K562 (cell line): ENCODE measurements at regions not wholly inside any gene's neighbourhood (a gene's known extent, or its start where the extent isn't known, plus 50 kb on each side); places are given as distances from the start of the nearest gene placed in this dataset.

Experiments
- ATAC-seq: fragments of 200-7000 bp; cut with Tn5 transposase; 3 replicates; pipeline ENCODE4 v1.9.1; 2020; ENCODE audit warnings: moderate library complexity
- BruUV-seq: library from RNA; stranded (reverse); fragments of 400-500 nt; replicated peaks from 2 replicates; lab custom pipeline; 2021; lab: Mats Ljungman, UMichigan
- CTCF ChIA-PET: fragments of 300-600 bp; formaldehyde crosslinking; extraction: SDS; loops from one replicate; lab custom pipeline; 2021; ENCODE audit warnings: low intra/inter-chr PET ratio; lab: Yijun Ruan, JAX
- POLR2A ChIA-PET: fragments of 300-600, 350-650 bp; sonication (Branson Sonifier 250); formaldehyde crosslinking; extraction: SDS; loops from one replicate; lab custom pipeline; 2021; ENCODE audit warnings: antibody characterized with exemption, inconsistent platforms; lab: Yijun Ruan, JAX
- DNase-seq, 4 experiments: peaks; one replicate each; pipeline versions ENCODE4 v3.0.0 to v3.0.0-alpha.2; 2011 to 2018; ENCODE audit warnings: low spot score in 3 of 4, mixed read lengths in 3 of 4; ENCODE audit errors: extremely low read depth in 1 of 4
- FAIRE-seq: peaks from 2 replicates; lab custom pipeline; 2011; peaks lifted over from hg19 to GRCh38; lab: Jason Lieb, UNC
- H2AFZ ChIP-seq: 2 replicates; pipeline ENCODE4 v1.6.0; 2011; ENCODE audit warnings: low read depth, low read length, control low read depth, inconsistent platforms
- H3K27ac ChIP-seq: fragments of 200-600 bp; 3 replicates; pipeline ENCODE4 v1.8.0; 2011; ENCODE audit warnings: low read depth, mild to moderate bottlenecking, control low read depth, inconsistent platforms, low read length, moderate library complexity, mixed read lengths; ENCODE audit errors: extremely low read depth
- H3K27me3 ChIP-seq, 2 experiments: fragments of 300-600 bp in 1 of 2; 2 replicates in 1 of 2; 3 replicates in 1 of 2; pipeline versions ENCODE4 v1.6.0 to v1.8.0; 2011; ENCODE audit warnings: inconsistent platforms in 2 of 2, low read length in 2 of 2, mild to moderate bottlenecking in 1 of 2, mixed read lengths in 1 of 2, moderate library complexity in 1 of 2; ENCODE audit not compliant: control insufficient read depth in 2 of 2, insufficient read depth in 2 of 2
- H3K36me3 ChIP-seq: fragments of 300-600 bp; 3 replicates; pipeline ENCODE4 v1.8.0; 2011; ENCODE audit warnings: mild to moderate bottlenecking, low read length, inconsistent platforms; ENCODE audit not compliant: control insufficient read depth, insufficient read depth
- H3K4me1 ChIP-seq, 2 experiments: fragments of 200-600 bp in 1 of 2; replicated peaks in 1 of 2; 2 replicates in 1 of 2; 3 replicates in 1 of 2; pipeline versions ENCODE4 v1.5.1 to v1.8.0; 2011; ENCODE audit warnings: inconsistent platforms in 2 of 2, low read length in 2 of 2, mild to moderate bottlenecking in 1 of 2, mixed read lengths in 1 of 2, moderate library complexity in 1 of 2; ENCODE audit not compliant: control insufficient read depth in 2 of 2, insufficient read depth in 2 of 2
- H3K4me2 ChIP-seq: 2 replicates; pipeline ENCODE4 v1.6.1; 2011; ENCODE audit warnings: low read length, control low read depth, inconsistent platforms, mixed read lengths; ENCODE audit not compliant: insufficient read depth
- H3K4me3 ChIP-seq: fragments of 200-600 bp; sonication (generic), shearing (Covaris generic); 2 replicates; pipeline ENCODE4 v1.5.1; 2016; ENCODE audit warnings: control low read depth, inconsistent platforms
- H3K79me2 ChIP-seq: fragments of 200-600 bp; 3 replicates; pipeline ENCODE4 v1.8.0; 2011; ENCODE audit warnings: low read length, inconsistent platforms; ENCODE audit not compliant: control insufficient read depth, insufficient read depth
- H3K9ac ChIP-seq, 2 experiments: 2 replicates each; pipeline versions ENCODE4 v1.6.0 to v1.6.1; 2011; ENCODE audit warnings: low read depth in 2 of 2, low read length in 2 of 2, control low read depth in 1 of 2, inconsistent platforms in 1 of 2, mild to moderate bottlenecking in 1 of 2, mixed read lengths in 1 of 2; ENCODE audit not compliant: insufficient read depth in 1 of 2
- H3K9me1 ChIP-seq: one replicate; pipeline ENCODE4 v1.6.0; 2011; ENCODE audit warnings: inconsistent platforms, mild to moderate bottlenecking, low read length, moderate library complexity; ENCODE audit not compliant: control insufficient read depth, insufficient read depth
- H3K9me3 ChIP-seq: replicated peaks from 2 replicates; pipeline ENCODE4 v1.5.1; 2011; ENCODE audit warnings: low read depth, low read length, inconsistent platforms; ENCODE audit not compliant: control insufficient read depth, insufficient read depth
- H4K20me1 ChIP-seq: replicated peaks from 2 replicates; pipeline ENCODE4 v1.6.1; 2011; ENCODE audit warnings: low read length, inconsistent platforms, mixed read lengths; ENCODE audit not compliant: control insufficient read depth, insufficient read depth
- MBD2 ChIP-seq: sonication (generic); IDR thresholded peaks from 2 replicates; pipeline ENCODE4 v1.6.1; 2016; ENCODE audit warnings: low read depth, borderline replicate concordance
- MEIS2 ChIP-seq: fragments of 450-650 bp; IDR thresholded peaks from 2 replicates; pipeline ENCODE4 v1.6.1; 2014; ENCODE audit warnings: mild to moderate bottlenecking; ENCODE audit not compliant: partially characterized antibody
- ZNF134 ChIP-seq: fragments of 250-450 bp; sonication (Bioruptor Pico); conservative IDR thresholded peaks from 2 replicates; pipeline ENCODE4 v1.4.0; 2020
- ZNF512 ChIP-seq: IDR thresholded peaks from 2 replicates; pipeline ENCODE4 v1.6.1; 2016; ENCODE audit warnings: missing genetic modification characterization, missing compliant biosample characterization
- WGBS: fragments of 100-300 bp; shearing (Covaris generic); methylation state at CpG from one replicate; pipeline ENCODE4 v1.1.6; 2016; ENCODE audit warnings: low coverage, mixed read lengths; ENCODE audit not compliant: insufficient coverage; ENCODE audit errors: missing lambda C conversion rate; 5-methylcytosine and 5-hydroxymethylcytosine counted together
- in situ Hi-C: fragments of 300-500 bp; cut with MboI; formaldehyde crosslinking; loops from 4 replicates; pipeline ENCODE4 v1.15.0; 2018; ENCODE audit warnings: inconsistent platforms, mixed read lengths
- intact Hi-C: fragments of 100-400 bp; cut with micrococcal nuclease; formaldehyde crosslinking; loops from 2 replicates; pipeline ENCODE4 v1.14.2; 2022

DNA sequence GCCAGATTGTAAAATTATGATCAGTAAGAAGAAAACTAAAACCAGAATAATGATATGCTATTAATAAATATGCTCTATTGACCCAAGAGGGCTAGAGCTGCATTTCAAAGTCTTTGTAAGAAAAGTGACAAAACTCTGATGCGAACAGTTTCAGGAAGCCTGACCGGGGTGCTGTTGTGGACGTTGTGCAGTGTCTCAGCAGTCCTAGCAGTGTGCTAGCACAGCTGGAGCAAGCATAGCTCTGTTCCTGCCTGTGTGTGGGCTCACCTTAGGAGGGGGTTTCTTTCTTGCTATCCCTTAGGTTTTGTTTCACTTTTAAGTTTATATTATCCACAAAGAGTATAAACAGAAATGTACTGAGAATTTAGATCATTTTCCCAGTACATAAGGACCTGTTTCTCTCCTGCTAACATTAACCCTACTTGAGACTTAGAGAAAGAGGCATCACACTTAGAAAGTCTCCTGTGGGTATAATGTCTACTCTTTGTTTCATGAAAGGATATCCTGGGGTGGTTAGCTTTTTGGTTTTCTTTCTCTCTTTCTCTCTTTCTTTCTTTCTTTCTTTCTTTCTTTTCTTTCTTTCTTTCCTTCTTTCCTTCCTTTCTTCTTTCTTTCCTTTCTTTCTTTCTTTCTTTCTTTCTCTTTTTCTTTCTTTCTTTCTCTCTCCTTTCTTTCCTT is 124.5 kb downstream of the TMEM182 start:
- DNase-seq (no peak), ATAC-seq (no peak), FAIRE-seq (no peak)
- in situ Hi-C loops (no loop called here), intact Hi-C loops (no loop called here)
- no peak overlapping the region for H3K9ac ChIP-seq
- H2AFZ ChIP-seq, result no peak overlapping the region
- H4K20me1 ChIP-seq, result no peaks in the 10 kb centered on the region
- H3K4me1 ChIP-seq, result no peaks in the 10 kb centered on the region; a peak in 1 of 5 replicates
- no peaks in the 10 kb centered on the region for H3K9me3 ChIP-seq
- TF ChIP-seq MBD2, result no peak
- peak; percentile 80 for TF ChIP-seq ZNF512 (tag)
- H3K4me3 ChIP-seq, result no peak overlapping the region
- H3K36me3 ChIP-seq, result no peaks in the 10 kb centered on the region
- BruUV-seq, result no TSS peak
- no peaks in the 10 kb centered on the region for H3K79me2 ChIP-seq
- ChIA-PET POLR2A (interaction anchor here (0.5 kb wide), 1 partner anchor 28 kb away, joined by 3 read pairs; no protein-coding TSS in a partner anchor), CTCF (no interaction called here)
- no peak overlapping the region for H3K27ac ChIP-seq
- WGBS, result 2% methylated on average over 3 of the region's 3 CpGs
- H3K27me3 ChIP-seq, result no peaks in the 10 kb centered on the region
- H3K9me1 ChIP-seq, result no peaks in the 10 kb centered on the region
- H3K4me2 ChIP-seq, result no peak overlapping the region

DNA sequence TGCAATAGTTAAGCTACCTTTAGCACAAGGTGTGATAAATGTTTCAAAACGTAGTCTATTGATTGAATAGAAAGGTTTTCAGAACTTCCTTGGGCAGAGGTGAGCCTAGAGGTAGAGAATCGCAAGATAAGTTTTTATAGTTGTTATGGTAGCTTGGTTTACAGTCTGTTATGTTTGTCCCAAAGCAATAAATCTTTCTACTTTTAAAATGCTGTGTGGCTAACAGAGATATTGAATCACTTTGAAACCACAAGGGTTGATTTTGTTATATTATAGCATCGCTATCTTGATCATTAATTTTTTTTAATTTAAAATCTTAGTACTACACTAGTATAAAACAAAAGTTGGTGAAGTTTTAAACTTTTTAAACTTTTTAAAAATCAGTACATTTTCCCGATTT is 126.7 kb downstream of the TMEM182 start:
- Histone ChIP-seq H3K4me2 (no peak overlapping the region), H3K9me3 (no peaks in the 10 kb centered on the region), H3K36me3 (no peaks in the 10 kb centered on the region), H3K79me2 (no peaks in the 10 kb centered on the region), H3K9ac (no peak overlapping the region), H3K4me1 (no peaks in the 10 kb centered on the region; a peak in 1 of 5 replicates), H2AFZ (no peak overlapping the region), H3K9me1 (no peaks in the 10 kb centered on the region), H4K20me1 (no peaks in the 10 kb centered on the region), H3K27ac (no peak overlapping the region), H3K27me3 (no peaks in the 10 kb centered on the region), H3K4me3 (no peak overlapping the region)
- FAIRE-seq (no peak), DNase-seq (no peak), ATAC-seq (no peak)
- 3% methylated on average over 4 of the region's 4 CpGs for WGBS
- intact Hi-C loops (no loop called here), in situ Hi-C loops (no loop called here)
- no TSS peak for BruUV-seq
- peak; percentile 26 for TF ChIP-seq MEIS2
- TF ChIP-seq ZNF134 (CRISPR knock-in tag), result no peak
- ChIA-PET POLR2A (no interaction called here), CTCF (no interaction called here)
